ENCODE measurements at regions not wholly inside any gene's neighbourhood (a gene's known extent, or its start where the extent isn't known, plus 50 kb on each side); places are given as distances from the start of the nearest gene placed in this dataset.
A peak's percentile ranks its signal among the peaks of the same experiment; 100 is the strongest.

DNA sequence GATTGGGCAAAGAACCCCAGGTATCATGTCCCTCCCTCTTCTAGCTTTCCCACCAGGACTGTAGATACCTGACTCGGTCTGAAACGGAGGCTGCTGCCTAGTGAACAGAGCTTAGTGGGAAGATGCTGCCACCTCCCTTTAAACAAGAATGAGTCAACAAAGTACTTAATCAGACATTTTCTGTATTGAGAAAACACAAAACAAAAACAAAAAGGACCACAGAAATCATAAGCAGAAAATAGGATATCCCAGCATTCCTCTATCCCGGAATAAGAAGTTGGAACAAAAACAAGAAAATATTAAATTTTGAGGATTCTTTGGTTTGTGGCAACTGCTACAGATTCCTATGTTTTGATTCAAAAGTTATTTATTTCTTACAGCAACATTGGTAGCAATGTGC, 51.7 kb upstream of the COL8A1 start:
- no TSS peak for BruUV-seq (replicated peaks)

GRCh38 chr3:99579965-99580364, 58.4 kb upstream of the COL8A1 start:
- intact Hi-C loops (cut with micrococcal nuclease) = loop anchor here (5.0 kb wide), 1 partner anchor 68 kb away; no protein-coding TSS in a partner anchor

More for the DNA sequence above, 51.7 kb upstream of the COL8A1 start:
- H3K4me1 Mint-ChIP-seq (ENCODE audit: insufficient read depth, unreplicated experiment) = no peaks in the 10 kb centered on the region
- TF ChIP-seq, protein P1, sequence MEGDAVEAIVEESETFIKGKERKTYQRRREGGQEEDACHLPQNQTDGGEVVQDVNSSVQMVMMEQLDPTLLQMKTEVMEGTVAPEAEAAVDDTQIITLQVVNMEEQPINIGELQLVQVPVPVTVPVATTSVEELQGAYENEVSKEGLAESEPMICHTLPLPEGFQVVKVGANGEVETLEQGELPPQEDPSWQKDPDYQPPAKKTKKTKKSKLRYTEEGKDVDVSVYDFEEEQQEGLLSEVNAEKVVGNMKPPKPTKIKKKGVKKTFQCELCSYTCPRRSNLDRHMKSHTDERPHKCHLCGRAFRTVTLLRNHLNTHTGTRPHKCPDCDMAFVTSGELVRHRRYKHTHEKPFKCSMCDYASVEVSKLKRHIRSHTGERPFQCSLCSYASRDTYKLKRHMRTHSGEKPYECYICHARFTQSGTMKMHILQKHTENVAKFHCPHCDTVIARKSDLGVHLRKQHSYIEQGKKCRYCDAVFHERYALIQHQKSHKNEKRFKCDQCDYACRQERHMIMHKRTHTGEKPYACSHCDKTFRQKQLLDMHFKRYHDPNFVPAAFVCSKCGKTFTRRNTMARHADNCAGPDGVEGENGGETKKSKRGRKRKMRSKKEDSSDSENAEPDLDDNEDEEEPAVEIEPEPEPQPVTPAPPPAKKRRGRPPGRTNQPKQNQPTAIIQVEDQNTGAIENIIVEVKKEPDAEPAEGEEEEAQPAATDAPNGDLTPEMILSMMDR (IDR thresholded peaks at IDR 0.05; ENCODE audit: unreplicated experiment) = no peak
- H3K4me3 Mint-ChIP-seq (ENCODE audit: unreplicated experiment) = no peak overlapping the region
- POLR2A ChIA-PET = no interaction called here
- no peaks in the 10 kb centered on the region for H3K36me3 Mint-ChIP-seq (ENCODE audit: insufficient read depth, unreplicated experiment)
- no peaks in the 10 kb centered on the region for H3K27me3 Mint-ChIP-seq (ENCODE audit: insufficient read depth, unreplicated experiment)
- H3K9me3 Mint-ChIP-seq (ENCODE audit: unreplicated experiment) = no peaks in the 10 kb centered on the region
- CTCF ChIA-PET = interaction anchor here (0.6 to 0.7 kb wide), 2 partner anchors 51 to 442 kb away, joined by 3 to 4 read pairs; partner anchors contain the start of gene COL8A1
- intact Hi-C loops (cut with micrococcal nuclease) = no loop called here
- H3K27ac Mint-ChIP-seq (ENCODE audit: low read depth, unreplicated experiment) = no peak overlapping the region
- DNase-seq (ENCODE audit: unreplicated experiment) = peak; percentile 4

DNA sequence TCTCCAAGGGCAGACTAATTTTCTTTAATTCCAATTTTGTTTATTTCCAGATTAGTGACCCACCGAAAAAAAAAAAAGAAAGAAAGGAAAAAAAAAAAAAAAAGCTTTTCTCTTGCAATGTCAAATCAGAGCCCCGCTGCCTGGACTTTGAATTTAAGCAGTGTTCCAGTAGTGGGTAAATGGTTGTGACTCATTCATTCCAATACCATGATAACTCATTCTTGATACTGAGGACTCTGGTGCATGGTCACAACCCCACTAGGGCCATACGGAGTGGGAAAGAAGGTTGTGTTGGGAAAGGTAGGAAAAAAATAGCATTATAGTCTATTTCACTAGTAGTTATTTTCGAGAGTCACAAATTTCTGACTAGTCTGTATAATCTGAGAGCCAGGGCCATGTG, 59.1 kb upstream of the COL8A1 start:
- Mint-ChIP-seq H3K36me3 (ENCODE audit: insufficient read depth, unreplicated experiment) (no peaks in the 10 kb centered on the region), H3K9me3 (ENCODE audit: unreplicated experiment) (no peaks in the 10 kb centered on the region), H3K27me3 (ENCODE audit: insufficient read depth, unreplicated experiment) (no peaks in the 10 kb centered on the region), H3K4me1 (ENCODE audit: insufficient read depth, unreplicated experiment) (peaks cover 10% of the 10 kb centered on the region), H3K27ac (ENCODE audit: low read depth, unreplicated experiment) (no peak overlapping the region), H3K4me3 (ENCODE audit: unreplicated experiment) (no peak overlapping the region)
- TF ChIP-seq, protein P1 (IDR thresholded peaks at IDR 0.05; ENCODE audit: unreplicated experiment) = no peak
- BruUV-seq (replicated peaks) = no TSS peak
- POLR2A ChIA-PET = no interaction called here
- CTCF ChIA-PET = interaction anchor here (1.2 kb wide), 1 partner anchor 9 kb away, joined by 5 read pairs; no protein-coding TSS in a partner anchor
- intact Hi-C loops (cut with micrococcal nuclease) = loop anchor here (5.0 kb wide), 1 partner anchor 67 kb away; no protein-coding TSS in a partner anchor
- peak; percentile 40 for DNase-seq (ENCODE audit: unreplicated experiment)

More at GRCh38 chr3:99579965-99580364, 58.4 kb upstream of the COL8A1 start:
- no TSS peak for BruUV-seq (replicated peaks)
- H3K36me3 Mint-ChIP-seq (ENCODE audit: insufficient read depth, unreplicated experiment) = no peaks in the 10 kb centered on the region
- H3K27ac Mint-ChIP-seq (ENCODE audit: low read depth, unreplicated experiment) = no peak overlapping the region
- H3K9me3 Mint-ChIP-seq (ENCODE audit: unreplicated experiment) = no peaks in the 10 kb centered on the region
- H3K4me3 Mint-ChIP-seq (ENCODE audit: unreplicated experiment) = no peak overlapping the region
- ChIA-PET POLR2A (no interaction called here), CTCF (interaction anchor here (0.8 to 1.2 kb wide), 2 partner anchors 9 to 10 kb away, joined by 3 to 5 read pairs; no protein-coding TSS in a partner anchor)
- H3K4me1 Mint-ChIP-seq (ENCODE audit: insufficient read depth, unreplicated experiment) = peaks cover 10% of the 10 kb centered on the region
- no peak for DNase-seq (ENCODE audit: unreplicated experiment)
- no peaks in the 10 kb centered on the region for H3K27me3 Mint-ChIP-seq (ENCODE audit: insufficient read depth, unreplicated experiment)
- TF ChIP-seq, protein P1 (IDR thresholded peaks at IDR 0.05; ENCODE audit: unreplicated experiment) = no peak

DNA sequence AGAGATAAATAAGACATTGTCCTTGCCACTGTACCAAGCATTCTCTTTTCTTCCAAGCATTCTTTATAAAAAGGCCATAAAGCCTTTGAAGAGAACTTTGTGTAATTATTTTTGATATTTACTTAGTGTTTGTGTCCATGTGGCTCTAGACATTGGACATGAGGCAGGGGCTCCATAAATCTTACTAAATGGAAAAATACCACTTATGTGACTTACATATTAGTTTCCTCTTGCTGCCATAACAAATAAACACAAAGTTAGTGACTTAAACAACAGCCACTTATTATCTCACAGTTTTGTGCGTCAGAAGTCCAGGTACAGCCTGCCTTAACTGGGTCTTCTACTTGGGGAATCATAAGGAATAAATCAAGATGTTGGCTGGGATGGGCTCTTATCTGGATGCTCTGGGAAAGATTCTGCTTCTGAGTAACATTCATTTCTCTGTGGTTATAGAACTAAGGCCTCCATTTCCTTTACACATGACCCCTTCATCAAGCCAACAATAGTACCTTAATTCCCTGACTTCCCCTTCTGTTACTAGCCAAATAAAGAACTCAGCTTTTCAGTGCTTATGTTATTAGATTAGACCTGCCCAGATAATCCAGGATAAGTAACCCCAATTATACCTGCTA, 59.9 kb upstream of the COL8A1 start:
- no peak for DNase-seq (ENCODE audit: unreplicated experiment)
- POLR2A ChIA-PET = no interaction called here
- no peaks in the 10 kb centered on the region for H3K27me3 Mint-ChIP-seq (ENCODE audit: insufficient read depth, unreplicated experiment)
- intact Hi-C loops (cut with micrococcal nuclease) = loop anchor here (5.0 kb wide), 1 partner anchor 66 kb away; no protein-coding TSS in a partner anchor
- TF ChIP-seq, protein P1 (IDR thresholded peaks at IDR 0.05; ENCODE audit: unreplicated experiment) = no peak
- no peak overlapping the region for H3K4me3 Mint-ChIP-seq (ENCODE audit: unreplicated experiment)
- no peaks in the 10 kb centered on the region for H3K9me3 Mint-ChIP-seq (ENCODE audit: unreplicated experiment)
- no TSS peak for BruUV-seq (replicated peaks)
- H3K27ac Mint-ChIP-seq (ENCODE audit: low read depth, unreplicated experiment) = no peak overlapping the region
- H3K4me1 Mint-ChIP-seq (ENCODE audit: insufficient read depth, unreplicated experiment) = peaks cover 10% of the 10 kb centered on the region
- CTCF ChIA-PET = no interaction called here
- H3K36me3 Mint-ChIP-seq (ENCODE audit: insufficient read depth, unreplicated experiment) = no peaks in the 10 kb centered on the region

Measured in MCF 10A (cell line).